Epithelial cell of esophagus (primary cell): ENCODE measurements at regions not wholly inside any gene's neighbourhood (a gene's known extent, or its start where the extent isn't known, plus 50 kb on each side); places are given as distances from the start of the nearest gene placed in this dataset.

ENCODE experiments used
- DNase-seq: peaks from one replicate; pipeline ENCODE4 v3.0.0; 2010; ENCODE audit warnings: low read depth
- H3K4me3 ChIP-seq: 2 replicates; pipeline ENCODE4 v1.5.1; 2011; ENCODE audit warnings: mild to moderate bottlenecking, low read length, control low read depth
- TF ChIP-seq, protein P1 (sequence below): IDR thresholded peaks from 2 replicates; pipeline ENCODE4 v1.5.1; 2011; ENCODE audit warnings: low read depth, mild to moderate bottlenecking, low read length, control low read depth, inconsistent platforms; ENCODE audit not compliant: insufficient read depth; ENCODE audit errors: missing control alignments

DNA sequence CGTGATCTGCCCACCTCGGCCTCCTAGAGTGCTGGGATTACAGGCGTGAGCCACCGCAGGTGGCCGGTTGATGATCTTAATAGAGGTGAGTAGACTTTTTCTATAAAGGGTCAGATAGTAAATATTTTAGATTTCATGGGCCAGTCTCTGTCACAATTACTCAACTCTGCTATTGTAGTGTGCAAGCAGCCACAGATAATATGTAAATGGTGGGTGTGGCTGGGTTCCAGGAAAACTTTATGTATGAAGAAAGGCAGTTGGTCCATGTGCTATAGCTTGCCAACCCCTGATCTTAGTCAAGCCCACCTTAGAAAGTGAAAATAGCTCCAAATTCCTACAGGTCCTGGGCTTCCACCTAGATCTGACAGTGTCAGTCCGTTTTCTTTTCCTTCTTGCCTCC is 94.9 kb upstream of the PMFBP1 start:
- no peak for DNase-seq
- no peak overlapping the region for H3K4me3 ChIP-seq
- TF ChIP-seq, protein P1, sequence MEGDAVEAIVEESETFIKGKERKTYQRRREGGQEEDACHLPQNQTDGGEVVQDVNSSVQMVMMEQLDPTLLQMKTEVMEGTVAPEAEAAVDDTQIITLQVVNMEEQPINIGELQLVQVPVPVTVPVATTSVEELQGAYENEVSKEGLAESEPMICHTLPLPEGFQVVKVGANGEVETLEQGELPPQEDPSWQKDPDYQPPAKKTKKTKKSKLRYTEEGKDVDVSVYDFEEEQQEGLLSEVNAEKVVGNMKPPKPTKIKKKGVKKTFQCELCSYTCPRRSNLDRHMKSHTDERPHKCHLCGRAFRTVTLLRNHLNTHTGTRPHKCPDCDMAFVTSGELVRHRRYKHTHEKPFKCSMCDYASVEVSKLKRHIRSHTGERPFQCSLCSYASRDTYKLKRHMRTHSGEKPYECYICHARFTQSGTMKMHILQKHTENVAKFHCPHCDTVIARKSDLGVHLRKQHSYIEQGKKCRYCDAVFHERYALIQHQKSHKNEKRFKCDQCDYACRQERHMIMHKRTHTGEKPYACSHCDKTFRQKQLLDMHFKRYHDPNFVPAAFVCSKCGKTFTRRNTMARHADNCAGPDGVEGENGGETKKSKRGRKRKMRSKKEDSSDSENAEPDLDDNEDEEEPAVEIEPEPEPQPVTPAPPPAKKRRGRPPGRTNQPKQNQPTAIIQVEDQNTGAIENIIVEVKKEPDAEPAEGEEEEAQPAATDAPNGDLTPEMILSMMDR: no peak

DNA sequence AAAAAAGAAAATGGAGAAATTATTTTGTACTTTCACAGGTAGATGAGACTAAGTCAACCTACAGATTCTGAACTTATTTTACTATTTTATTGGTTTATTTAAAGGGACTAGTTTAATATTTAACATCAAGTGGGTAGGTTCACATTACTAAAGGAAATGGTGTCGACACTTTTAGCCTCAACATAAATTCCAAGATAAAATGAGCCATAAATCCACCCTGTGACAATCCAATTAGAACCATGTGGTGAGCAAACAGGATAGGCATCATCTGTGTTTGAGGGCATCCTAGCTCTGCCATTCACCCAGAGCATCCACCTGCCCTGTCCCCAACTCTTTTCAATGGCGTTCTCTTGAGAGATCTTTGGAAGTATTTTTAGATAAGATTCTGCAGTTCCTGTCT is 92.8 kb upstream of the PMFBP1 start:
- TF ChIP-seq, protein P1: no peak
- no peak overlapping the region for H3K4me3 ChIP-seq
- no peak for DNase-seq

DNA sequence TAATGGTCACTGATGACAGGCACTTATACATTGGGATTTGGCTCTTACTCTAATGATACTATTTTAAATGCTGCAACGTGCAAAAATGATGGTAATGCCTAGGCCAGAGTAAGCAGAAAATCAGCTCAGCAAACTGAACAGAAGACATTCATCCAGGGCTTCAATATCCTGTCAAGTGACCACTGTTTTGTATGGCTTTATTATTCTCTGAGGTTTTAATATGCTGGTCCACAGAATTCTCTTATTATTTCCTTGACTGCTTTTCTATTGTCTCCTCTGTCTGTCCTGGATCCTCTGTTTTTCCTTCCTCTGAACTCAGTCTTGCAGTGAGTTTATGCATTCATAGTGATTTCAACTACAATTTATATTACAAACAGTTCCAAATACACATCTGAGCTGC is 90.8 kb upstream of the PMFBP1 start:
- H3K4me3 ChIP-seq: no peak overlapping the region
- DNase-seq: no peak
- TF ChIP-seq, protein P1: no peak

DNA sequence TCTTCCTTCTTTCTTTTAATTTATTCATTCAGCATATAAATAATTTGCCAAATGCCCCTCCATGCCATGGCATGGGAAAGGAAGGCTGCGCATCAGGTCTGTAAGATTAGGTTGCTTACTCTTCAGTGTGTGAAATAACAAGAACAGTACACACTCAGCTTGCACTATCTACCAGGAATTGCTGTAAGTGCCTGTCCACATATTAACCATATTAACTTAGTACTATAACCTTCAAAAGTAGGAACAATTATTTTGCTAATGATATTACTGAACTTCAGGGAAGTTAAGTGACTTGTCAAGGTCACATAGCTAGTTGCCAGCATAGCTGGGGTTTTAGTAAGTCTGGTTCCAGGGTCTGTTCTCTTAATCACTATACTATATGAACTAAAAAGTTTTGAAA is 89.2 kb upstream of the PMFBP1 start:
- H3K4me3 ChIP-seq: no peak overlapping the region
- no peak for DNase-seq

DNA sequence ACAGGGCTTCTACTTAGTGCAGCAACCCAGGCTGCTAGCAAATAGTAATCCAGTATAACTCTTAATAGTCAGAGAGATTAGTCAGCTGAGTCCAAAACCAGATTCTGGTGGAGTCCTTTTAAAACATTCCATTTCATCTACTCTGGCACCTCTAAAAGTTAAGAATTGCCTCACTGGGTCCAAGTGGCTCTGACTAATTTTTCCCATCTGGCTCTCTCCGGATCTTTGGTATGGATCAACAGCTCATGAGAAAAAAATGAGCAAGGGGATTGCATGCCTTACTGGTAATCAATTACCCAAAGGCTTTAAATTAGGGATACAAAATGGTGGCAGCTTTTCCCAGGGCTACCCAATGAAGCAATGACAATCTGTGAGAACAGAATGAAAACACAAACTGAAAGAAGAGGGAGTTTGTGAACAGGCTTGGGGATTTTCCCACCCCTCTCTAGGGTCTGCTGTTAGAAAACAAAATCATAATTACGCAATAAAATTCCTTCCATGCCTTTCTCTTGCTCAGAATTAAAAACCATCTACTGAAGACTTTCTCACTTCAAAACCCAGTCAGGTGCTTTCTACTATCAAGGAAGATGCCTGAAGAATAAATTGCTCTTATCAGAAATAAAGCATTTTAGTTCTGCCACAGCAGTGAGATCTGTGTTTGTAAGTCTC is 84.6 kb upstream of the PMFBP1 start:
- peak; percentile 17 for DNase-seq
- TF ChIP-seq, protein P1: no peak
- no peak overlapping the region for H3K4me3 ChIP-seq

More for the DNA sequence above, 89.2 kb upstream of the PMFBP1 start:
- TF ChIP-seq, protein P1: no peak

DNA sequence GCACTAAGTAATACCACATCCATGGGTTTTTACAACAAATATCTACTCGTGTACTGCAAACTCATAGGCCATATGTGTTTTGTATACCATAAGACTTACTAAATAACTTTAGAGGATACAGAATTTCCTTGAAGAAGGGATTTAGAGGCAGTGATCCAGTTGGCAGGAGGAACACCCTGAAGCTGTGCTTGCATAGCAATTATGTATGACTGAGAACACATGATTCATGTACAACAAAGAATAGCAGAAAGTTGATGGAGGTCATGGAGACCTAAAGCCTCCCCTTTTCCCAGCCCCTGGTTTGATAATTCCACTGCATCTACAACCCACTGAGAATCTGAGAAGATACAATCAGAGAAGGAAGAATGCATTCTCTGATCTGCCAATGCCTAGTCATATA is 83.8 kb upstream of the PMFBP1 start:
- no peak overlapping the region for H3K4me3 ChIP-seq
- DNase-seq: peak; percentile 37
- TF ChIP-seq, protein P1: no peak

DNA sequence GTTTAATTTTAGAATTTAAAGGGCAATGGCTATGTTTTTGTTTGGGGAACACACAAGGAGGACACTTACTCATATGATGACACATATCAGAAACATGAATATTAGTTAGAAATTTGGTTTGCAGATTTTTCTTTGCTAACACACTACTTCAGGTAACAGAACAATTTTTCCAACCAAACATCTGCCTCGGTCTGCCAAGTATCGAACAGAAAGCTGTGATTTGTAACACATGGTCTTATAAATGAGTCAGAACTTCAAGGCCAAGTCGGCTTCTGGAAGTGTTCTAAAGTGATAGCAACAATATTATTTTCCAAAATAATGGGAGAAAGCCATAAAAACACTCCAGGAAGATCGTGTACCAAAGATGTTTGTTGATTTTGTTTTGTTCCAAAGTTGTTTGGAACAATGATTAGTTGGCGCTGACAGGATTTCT is 75.9 kb upstream of the PMFBP1 start:
- DNase-seq: no peak
- TF ChIP-seq, protein P1: no peak
- no peak overlapping the region for H3K4me3 ChIP-seq
